ENCODE measurements at regions not wholly inside any gene's neighbourhood (a gene's known extent, or its start where the extent isn't known, plus 50 kb on each side); places are given as distances from the start of the nearest gene placed in this dataset.

GRCh38 chr12:14310866-14311265, 54.6 kb upstream of the ATF7IP start:
- no peak for DNase-seq (ENCODE audit: low spot score)
- H3K4me1 Mint-ChIP-seq: no peaks in the 10 kb centered on the region
- no peak overlapping the region for H3K27ac ChIP-seq (ENCODE audit: low read depth)
- H3K27me3 ChIP-seq (ENCODE audit: insufficient read depth): no peaks in the 10 kb centered on the region
- H3K9me3 Mint-ChIP-seq: peaks cover 3% of the 10 kb centered on the region; the same call in 1 of the 3 replicates
- no peak for TF ChIP-seq CTCF (conservative IDR thresholded peaks at IDR 0.05; ENCODE audit: low read depth in 2 of 2)
- TF ChIP-seq JUNB (IDR thresholded peaks at IDR 0.05; ENCODE audit: unreplicated experiment): no peak
- no peak for TF ChIP-seq NANOG (IDR thresholded peaks at IDR 0.05; ENCODE audit: borderline replicate concordance)
- H3K27me3 Mint-ChIP-seq (ENCODE audit: insufficient read depth, low read depth, poor library complexity): no peaks in the 10 kb centered on the region
- no peak overlapping the region for H3K4me3 Mint-ChIP-seq
- no peak overlapping the region for H2AFZ ChIP-seq
- no peaks in the 10 kb centered on the region for H3K36me3 Mint-ChIP-seq (ENCODE audit: low read depth)
- H3K27ac Mint-ChIP-seq: no peak overlapping the region
- no peak for ATAC-seq
- no peaks in the 10 kb centered on the region for H3K4me1 ChIP-seq (ENCODE audit: insufficient read depth)
- no peak overlapping the region for H3K4me3 ChIP-seq
- no peak overlapping the region for H3K4me2 ChIP-seq
- no peaks in the 10 kb centered on the region for H3F3A ChIP-seq (replicated peaks; ENCODE audit: low read depth)
- no peaks in the 10 kb centered on the region for H3K36me3 ChIP-seq (ENCODE audit: insufficient read depth)
- no peaks in the 10 kb centered on the region for H3K79me2 ChIP-seq (replicated peaks; ENCODE audit: insufficient read depth)
- no peaks in the 10 kb centered on the region for H3K9me2 ChIP-seq (ENCODE audit: insufficient read depth)
- H4K20me1 ChIP-seq (replicated peaks; ENCODE audit: insufficient read depth): no peaks in the 10 kb centered on the region

- DNase-seq (ENCODE audit: low spot score): no peak
- H3K4me3 ChIP-seq: no peak overlapping the region
- no peak overlapping the region for H3K4me2 ChIP-seq
- no peaks in the 10 kb centered on the region for H3K4me1 Mint-ChIP-seq
- H3K9me2 ChIP-seq (ENCODE audit: insufficient read depth): no peaks in the 10 kb centered on the region
- H3K9me3 Mint-ChIP-seq: no peaks in the 10 kb centered on the region
- no peaks in the 10 kb centered on the region for H3K36me3 ChIP-seq (ENCODE audit: insufficient read depth)
- H3K4me3 Mint-ChIP-seq: no peak overlapping the region
- H3K27me3 ChIP-seq (ENCODE audit: insufficient read depth): no peaks in the 10 kb centered on the region
- H3K27me3 Mint-ChIP-seq (ENCODE audit: insufficient read depth, low read depth, poor library complexity): no peaks in the 10 kb centered on the region
- H3K36me3 Mint-ChIP-seq (ENCODE audit: low read depth): no peaks in the 10 kb centered on the region
- no peak overlapping the region for H3K27ac Mint-ChIP-seq
- H3F3A ChIP-seq (replicated peaks; ENCODE audit: low read depth): no peaks in the 10 kb centered on the region
- no peak overlapping the region for H3K27ac ChIP-seq (ENCODE audit: low read depth)
- no peak overlapping the region for H2AFZ ChIP-seq
- H3K4me1 ChIP-seq (ENCODE audit: insufficient read depth): no peaks in the 10 kb centered on the region
- no peak for ATAC-seq
- no peaks in the 10 kb centered on the region for H4K20me1 ChIP-seq (replicated peaks; ENCODE audit: insufficient read depth)
- H3K79me2 ChIP-seq (replicated peaks; ENCODE audit: insufficient read depth): no peaks in the 10 kb centered on the region
- no peak for TF ChIP-seq ZNF462 (CRISPR knock-in tag; IDR thresholded peaks at IDR 0.05)
- TF ChIP-seq ZNF331 (CRISPR knock-in tag; IDR thresholded peaks at IDR 0.05; ENCODE audit: low read depth): no peak
- no peak for TF ChIP-seq EZH2 (IDR thresholded peaks at IDR 0.05; ENCODE audit: low read depth, unreplicated experiment)
- TF ChIP-seq CTCF (conservative IDR thresholded peaks at IDR 0.05; ENCODE audit: low read depth in 2 of 2): no peak
- TF ChIP-seq STAT1 (IDR thresholded peaks at IDR 0.05; ENCODE audit: unreplicated experiment): no peak
Measured at GRCh38 chr12:14313379-14314138, 51.9 kb upstream of the ATF7IP start.

Data from GM23338 (cell line).